Cardiac septum (tissue), 1 donor: ENCODE measurements at regions not wholly inside any gene's neighbourhood (a gene's known extent, or its start where the extent isn't known, plus 50 kb on each side); places are given as distances from the start of the nearest gene placed in this dataset.

Experiments used
- DNase-seq: peaks from one replicate; pipeline ENCODE4 v3.0.0-alpha.2; 2020; ENCODE audit warnings: low spot score
- intact Hi-C: fragments of 100-400 bp; cut with DNase I; formaldehyde crosslinking; loops from one replicate; pipeline ENCODE4 v1.14.0; 2022
- donor health status: DM: no; HTN: no; CAD: no.

DNA sequence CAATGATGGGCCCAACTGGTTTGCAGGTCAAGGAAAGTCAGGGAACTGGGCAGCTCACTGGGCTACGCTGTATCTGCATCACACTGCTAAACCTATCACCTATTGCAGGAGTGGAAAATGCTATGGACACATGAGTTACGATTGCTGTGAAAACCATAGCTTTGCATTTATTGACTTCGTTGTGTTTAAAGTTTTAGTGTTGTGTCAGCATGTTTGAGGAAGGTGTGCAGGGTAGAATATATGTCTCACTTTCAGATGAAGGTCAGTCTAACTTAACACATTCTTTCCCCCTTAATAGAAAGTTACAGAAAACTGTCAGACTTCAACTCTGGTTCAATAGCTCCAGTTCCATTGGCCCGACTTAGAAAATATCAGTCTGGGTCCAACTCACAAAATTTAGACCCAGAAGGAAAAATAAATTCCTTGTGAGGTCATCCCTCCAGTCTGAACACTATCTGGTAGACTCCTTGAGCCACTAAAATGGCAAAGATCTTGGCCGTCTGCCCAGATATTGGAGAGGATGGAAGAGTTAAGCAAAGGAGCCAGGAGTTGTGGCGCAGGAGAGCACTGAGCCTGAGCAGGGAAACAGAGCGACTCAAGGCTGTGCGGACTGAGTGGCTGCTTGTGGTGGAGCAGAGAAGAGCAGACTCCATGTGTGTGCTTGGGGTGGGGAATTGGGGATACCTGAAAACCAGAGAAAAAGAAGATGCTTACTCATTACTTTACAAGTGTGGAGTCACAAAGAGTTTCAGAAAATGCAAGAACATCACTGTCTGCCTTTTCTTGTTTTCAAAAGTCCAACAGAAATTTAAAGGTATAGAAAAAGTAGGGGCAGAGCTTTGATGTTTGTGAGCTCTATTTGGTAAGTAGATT is 518.5 kb downstream of the FGF9 start:
- intact Hi-C loops: no loop called here
- DNase-seq: no peak

DNA sequence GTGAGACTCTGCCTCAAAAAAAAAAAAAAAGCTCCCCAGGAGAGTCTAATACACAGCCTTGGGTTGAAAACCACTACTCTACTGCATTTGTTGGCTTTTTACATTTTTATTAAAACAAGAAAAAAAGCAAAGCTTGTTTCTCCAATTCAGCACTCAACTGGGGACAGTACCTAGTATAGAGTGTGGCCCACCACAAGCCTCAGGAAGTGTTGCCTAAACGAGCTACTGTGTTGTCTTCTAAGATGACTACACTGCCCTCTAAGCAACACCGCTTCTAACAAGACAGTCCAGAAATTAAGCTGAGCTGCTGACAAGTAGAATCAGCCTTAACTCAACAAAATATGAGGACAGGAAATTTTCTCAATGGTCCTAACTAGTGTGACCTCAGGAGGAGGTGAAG is 522.2 kb downstream of the FGF9 start:
- no peak for DNase-seq
- intact Hi-C loops: no loop called here

DNA sequence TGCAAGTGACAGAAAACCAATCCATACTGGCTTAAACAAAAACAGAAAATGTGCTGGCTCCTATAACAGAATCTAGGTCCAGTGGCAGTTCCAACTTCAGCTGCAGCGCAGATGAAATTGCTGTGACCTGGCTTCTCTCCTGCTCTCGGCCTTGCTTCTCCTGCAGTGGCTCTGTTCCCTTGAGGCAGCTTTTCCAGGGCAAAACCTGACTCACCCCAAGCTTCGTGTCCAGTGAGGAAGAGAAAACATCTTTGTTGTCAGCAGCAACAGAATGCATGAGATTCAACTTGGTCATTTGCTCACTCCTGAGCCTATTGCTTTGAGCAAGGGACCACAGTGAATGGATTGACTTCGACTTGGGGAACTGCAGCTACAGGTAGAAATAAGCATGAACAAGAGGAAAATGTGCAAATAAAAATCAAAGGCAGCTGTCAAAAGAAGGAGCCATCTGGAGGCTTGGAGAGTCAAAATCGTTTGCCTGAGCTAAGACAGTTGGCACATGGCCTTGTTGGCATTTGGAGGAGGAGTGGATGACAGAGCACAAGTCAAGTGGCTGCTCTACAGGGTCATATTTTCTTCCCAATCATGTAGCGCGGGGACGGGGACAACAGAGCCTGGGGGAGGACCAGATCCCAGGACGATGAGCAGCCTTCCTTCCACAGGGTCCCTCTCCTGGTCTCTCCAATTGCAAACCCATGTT is 523.4 kb downstream of the FGF9 start:
- intact Hi-C loops: no loop called here
- DNase-seq: no peak

- intact Hi-C loops: no loop called here
- no peak for DNase-seq
These were observed 524.9 kb downstream of the FGF9 start for GRCh38 chr13:22195726-22196125.

DNA sequence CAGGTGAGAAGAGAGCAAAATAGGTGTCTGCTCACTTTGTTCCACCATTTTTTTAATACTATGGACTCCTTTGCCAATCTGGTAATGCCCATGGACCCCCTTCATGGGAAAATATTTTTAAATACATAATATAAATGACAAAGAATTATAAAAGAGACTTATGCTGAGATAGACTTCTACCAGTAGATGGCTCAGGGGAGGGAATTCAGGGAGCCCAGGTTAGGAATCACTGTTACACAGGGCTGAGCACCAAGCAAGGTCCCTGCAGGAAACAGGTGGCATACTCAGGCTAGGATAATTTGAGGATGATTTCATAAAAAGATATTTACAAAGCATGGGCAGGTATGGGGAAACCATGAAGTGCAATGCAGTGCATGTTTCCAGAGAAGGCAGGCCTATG is 525.9 kb downstream of the FGF9 start:
- intact Hi-C loops: no loop called here

GRCh38 chr13:22198001-22198400 is 527.1 kb downstream of the FGF9 start:
- DNase-seq: no peak
- intact Hi-C loops: no loop called here

More for the DNA sequence above, 525.9 kb downstream of the FGF9 start:
- DNase-seq: no peak

GRCh38 chr13:22198641-22199217 is 527.9 kb downstream of the FGF9 start:
- DNase-seq: no peak
- intact Hi-C loops: no loop called here

- intact Hi-C loops: no loop called here
- no peak for DNase-seq
These were observed 529.6 kb downstream of the FGF9 start for GRCh38 chr13:22200440-22200839.

GRCh38 chr13:22201375-22201925 is 530.6 kb downstream of the FGF9 start:
- intact Hi-C loops: no loop called here
- DNase-seq: no peak

GRCh38 chr13:22210134-22210930 is 539.5 kb downstream of the FGF9 start:
- no peak for DNase-seq
- intact Hi-C loops: no loop called here

DNA sequence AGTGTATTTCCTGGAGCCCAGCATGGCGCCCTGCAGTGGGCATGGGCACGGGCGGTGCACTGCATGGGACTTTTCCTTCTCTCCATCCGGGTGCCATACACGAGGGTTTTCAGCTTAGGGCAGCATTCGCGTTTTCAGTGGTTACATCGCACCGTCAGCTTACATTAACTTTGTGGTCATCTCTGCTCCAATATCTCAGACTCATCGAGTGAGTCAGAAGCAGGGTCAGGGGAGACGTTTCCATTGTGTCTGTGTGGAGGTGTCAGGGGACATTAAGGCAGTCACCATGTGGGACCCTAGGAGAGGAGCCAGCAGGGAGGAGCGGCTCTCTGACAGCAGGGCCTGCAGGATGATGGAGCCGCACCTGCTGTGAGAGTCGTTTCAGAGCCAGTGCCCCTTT is 541.0 kb downstream of the FGF9 start:
- intact Hi-C loops: no loop called here
- no peak for DNase-seq

DNA sequence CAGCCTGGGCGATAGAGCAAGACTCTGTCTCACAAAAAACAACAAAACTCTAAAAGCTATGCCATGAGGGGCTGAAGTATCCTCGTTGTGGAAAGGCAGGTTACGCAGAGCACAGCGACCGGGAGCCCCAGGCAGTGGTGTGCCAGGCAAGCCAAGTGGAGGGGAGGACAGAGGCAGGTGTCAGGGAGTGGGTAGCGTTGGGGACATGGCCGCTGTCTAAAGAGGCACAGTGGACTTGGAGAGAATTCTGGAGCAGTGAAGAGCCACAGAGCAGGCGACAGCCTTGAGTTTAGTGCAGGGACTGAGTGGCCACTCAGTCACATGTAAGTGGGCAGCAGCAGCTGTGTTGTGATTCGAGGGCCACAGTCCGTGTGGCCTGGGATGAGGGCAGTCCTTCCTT is 541.7 kb downstream of the FGF9 start:
- intact Hi-C loops: no loop called here
- no peak for DNase-seq

DNA sequence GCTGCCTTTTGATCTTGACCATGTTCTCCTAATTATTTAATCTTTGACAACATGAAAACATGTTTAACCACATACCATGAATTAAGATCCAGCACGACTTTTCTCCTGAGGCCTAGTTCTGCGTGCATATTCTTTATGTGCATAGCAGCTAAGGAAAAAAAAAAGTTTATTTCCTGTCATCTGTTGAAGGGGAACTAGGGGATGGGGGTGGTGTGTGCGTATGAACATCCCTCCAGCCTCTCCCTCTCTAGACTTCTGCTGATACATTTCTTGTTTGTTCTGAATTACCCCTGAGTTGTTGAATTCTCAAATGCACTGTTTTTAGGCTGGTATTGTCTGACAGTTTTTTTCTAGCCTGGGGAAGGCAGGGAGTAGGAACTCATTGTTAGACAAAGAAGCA is 543.3 kb downstream of the FGF9 start:
- DNase-seq: no peak
- intact Hi-C loops: no loop called here

DNA sequence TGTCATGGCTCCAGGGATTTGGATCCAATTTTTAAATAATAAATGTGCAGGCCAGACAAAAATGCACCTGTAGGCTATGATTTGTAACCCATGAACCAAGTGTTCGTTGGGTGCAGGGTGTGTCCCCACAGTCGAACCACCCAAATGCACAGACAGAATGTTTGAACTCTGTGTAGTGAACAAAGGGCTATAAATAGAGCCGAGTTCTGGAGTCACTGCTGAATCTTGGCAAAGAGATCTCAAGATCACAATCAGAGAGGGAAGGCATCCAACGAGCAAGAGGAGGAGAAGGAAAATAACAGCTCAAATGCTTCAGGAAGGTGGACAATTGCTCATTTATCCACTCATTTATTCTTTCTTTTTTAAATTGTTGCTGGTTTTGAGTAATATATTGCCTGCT is 547.9 kb downstream of the FGF9 start:
- intact Hi-C loops: no loop called here
- DNase-seq: no peak

DNA sequence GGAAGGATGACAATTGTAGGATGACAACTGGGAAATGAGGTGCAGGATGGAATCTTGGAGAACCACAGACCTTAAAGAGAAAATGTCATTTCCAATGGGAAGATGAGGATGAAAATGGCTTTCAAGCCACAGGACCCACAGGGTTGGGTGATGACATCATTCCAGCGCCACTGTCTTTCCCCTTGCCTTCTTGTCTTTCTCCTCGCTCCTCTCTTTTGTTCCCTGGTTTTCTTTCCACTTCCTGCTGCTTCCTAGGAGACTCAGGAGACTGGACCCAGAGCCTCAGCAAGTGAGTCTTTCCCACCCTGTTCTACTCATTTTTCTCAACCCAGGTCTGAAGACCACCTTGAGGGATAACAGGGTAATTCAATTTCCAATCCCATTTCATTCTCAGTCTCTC is 548.8 kb downstream of the FGF9 start:
- intact Hi-C loops: no loop called here
- no peak for DNase-seq

DNA sequence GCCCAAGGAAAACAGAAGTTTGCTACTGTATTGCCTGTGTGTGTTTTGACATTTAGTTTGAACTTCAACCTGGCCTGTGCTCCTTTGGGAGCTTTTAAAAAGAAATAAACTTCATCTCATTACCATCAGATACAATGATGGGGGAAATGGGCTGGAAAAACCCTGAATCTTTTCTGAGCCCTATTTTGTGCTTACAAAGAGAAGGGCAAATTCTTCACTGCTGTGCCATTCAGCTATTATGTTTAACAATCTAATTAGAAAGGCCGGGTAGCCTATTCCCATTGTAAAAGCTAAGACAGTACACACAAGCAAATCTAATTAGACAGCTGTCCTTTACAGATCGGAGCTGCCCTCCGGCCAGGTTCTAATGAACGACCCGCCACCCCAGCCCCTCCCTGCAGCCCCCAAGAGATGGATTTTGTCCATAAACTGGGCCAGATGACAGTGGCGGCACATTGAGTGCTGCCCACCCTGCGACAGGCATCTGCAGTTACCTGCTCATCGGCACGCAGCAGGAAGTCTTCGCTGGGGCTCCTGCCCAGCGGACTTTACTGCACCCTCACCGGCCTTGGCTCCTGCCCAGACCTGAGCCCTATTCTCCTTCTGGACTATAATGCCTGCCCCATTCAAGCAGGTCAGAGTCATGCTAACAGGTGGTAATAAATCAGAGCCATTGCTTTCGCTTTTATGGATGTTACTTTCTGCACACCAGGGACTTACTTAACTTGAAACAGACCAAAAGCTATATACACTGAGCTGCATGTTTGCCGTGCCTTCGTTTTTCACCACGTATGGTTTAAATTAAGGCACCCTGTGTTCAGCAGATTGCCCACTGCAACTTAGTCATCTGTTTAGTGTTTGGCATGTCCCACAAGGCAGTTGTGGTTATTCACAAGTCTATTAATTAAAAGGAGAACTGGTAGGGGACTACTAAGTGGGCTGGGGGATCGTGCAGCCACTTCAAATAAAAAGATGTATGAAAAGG is 549.6 kb downstream of the FGF9 start:
- intact Hi-C loops: no loop called here
- no peak for DNase-seq

DNA sequence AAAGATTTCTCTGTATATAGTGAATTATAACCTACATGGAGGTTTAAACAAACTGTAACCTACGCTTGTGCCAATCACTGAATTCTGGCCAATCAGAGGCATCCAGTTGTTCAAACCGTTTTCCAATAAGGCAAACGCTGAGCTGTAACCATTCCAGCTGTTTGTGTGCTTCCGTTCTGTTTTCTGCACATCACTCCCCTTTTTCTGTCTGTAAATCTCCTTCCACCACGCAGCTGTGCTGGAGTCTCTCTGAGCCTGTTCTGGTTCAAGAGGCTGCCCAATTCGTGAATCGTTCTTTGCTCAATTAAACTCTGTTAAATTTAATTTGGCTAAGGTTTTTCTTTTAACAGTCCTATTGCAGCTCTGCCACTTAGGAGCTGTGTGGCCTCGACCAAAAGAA is 552.5 kb downstream of the FGF9 start:
- DNase-seq: no peak
- intact Hi-C loops: no loop called here

- intact Hi-C loops: no loop called here
- DNase-seq: no peak
These were observed 555.2 kb downstream of the FGF9 start for GRCh38 chr13:22226086-22226485.

GRCh38 chr13:22227895-22228294 is 557.0 kb downstream of the FGF9 start:
- DNase-seq: peak; percentile 29
- intact Hi-C loops: no loop called here
